Activated CD4-positive, alpha-beta T cell treated with anti-CD3 and anti-CD28 coated beads for 4 hours (primary cell): ENCODE measurements at regions not wholly inside any gene's neighbourhood (a gene's known extent, or its start where the extent isn't known, plus 50 kb on each side); places are given as distances from the start of the nearest gene placed in this dataset.

Experiments used
- DNase-seq, 2 donors: peaks; one replicate each; pipeline ENCODE4 v3.0.0-alpha.2; 2020

- DNase-seq: no peak
These were observed 500.7 kb downstream of the CETN3 start for GRCh38 chr5:89908876-89909275.

DNA sequence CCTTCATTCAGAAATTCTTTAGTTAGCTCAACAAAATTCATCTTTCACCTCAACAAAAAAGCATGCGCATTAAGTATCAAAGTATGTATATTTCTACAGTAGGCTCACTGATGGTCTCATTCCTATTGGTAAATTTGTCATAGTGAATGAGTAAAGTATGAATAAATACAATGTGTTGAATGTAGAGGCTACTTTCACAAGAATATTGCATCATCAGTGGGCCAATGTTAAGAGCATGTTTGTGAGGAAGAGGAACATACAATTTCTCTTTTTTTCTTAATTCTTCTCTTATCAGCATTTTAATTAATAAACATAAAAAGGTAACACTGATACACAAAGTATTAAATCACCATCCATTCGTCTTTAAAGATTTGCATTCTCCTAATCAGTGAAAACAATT, 505.1 kb downstream of the CETN3 start:
- DNase-seq: no peak

- DNase-seq: no peak
These were observed 507.6 kb downstream of the CETN3 start for GRCh38 chr5:89901983-89902382.

GRCh38 chr5:89901346-89901745, 508.2 kb downstream of the CETN3 start:
- no peak for DNase-seq

- DNase-seq: no peak
These were observed 509.2 kb downstream of the CETN3 start for GRCh38 chr5:89900346-89900745.

DNA sequence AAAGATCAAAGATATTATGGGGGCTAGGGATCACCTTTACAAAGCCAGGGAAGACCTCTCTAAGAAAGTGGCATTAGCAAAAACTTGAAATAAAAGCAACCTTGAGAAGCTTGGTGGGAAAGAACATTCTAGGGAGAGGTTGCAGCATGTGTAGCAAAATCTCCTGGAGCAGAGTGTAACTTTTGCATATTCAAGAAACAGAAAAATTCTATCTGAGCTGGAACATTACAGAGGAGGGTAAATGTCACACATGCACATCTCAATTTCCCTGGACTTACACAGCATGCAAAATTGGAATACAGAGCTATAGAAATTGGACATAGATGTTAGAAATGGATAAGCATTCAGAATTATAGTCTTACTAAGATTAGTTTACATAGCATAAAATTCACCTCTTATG, 510.0 kb downstream of the CETN3 start:
- no peak for DNase-seq

DNA sequence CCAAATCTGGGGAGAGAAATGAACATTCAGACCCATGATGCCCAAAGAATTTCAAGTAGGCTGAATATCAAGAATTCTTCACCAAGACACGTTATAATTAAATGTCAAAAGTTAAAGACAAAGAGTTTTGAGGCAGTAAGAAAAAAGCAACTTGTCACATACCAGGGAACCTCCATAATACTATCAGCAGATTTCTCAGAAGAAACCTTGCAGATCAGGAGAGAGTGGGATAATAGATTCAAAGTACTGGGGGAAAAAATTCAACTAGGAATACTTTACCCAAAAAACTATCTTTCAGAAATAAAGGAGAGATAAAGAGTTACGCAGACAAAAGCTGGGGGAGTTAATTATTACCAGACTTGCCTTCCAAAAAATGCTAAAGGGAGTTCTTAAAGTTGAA, 516.0 kb downstream of the CETN3 start:
- no peak for DNase-seq

DNA sequence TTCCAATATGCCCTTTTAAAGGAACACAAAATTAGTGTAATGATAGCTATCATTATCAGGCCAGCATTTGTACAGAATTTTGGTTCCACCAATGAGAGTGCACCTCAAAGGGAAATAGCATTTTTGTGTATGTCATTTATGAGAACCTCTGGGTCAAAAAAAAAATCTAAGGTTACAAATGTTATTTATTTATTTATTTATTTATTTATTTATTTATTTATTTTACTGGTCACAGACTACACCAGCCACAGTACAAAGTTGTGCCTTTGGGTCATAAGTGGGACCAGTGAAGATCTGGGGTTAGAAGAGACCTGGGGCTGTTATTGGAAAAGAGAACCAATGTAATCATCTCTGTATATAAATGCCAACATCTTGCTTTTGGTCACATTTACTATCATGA, 523.9 kb downstream of the CETN3 start:
- no peak for DNase-seq

- no peak for DNase-seq
These were observed 525.6 kb downstream of the CETN3 start for GRCh38 chr5:89883967-89884366.

DNA sequence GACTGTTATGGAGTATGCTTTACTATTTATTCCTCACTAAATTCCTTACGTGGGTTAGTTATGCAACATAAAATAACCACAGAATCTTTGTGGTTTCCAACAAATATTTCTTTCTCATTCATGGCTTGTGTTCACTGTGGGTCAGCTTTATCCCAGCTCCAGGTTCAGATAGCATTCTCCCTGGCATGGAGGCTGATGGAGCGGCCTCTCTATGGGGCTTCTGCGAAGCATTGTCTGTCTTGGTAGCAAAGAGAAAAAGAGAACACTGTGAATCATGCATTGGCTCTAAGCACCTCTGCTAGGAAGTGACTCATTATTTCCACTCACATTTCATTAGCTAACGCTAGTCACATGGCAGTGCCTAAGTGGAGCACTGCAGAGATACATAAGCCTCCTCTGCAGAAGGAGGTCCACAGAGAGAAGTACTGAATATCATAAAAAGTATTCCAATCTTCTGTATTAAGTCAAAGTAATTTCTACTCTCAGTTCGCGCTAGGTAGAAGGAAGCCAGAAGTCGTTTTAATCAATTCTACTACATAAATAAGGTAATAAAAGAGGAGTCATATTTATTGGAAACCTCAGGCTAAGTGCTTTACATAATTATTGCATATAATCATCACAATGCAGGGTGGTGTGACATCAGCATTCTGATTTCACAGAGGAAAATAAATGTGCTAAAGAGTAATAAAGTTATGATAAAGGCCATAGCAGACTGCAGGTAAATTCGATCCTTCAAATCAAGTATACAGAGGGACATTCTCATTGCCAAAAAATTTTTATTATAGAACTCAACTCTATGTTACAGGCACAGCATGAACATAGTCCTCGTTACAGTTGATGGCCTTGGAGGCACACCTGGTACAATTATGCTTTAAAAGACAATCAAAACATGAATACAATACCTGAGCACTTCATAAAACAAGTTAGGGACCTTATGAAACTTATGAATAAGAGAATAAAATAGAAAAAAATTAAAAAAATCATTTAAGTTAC, 531.1 kb downstream of the CETN3 start:
- no peak for DNase-seq

- no peak for DNase-seq
These were observed 537.6 kb downstream of the CETN3 start for GRCh38 chr5:89871906-89872305.

GRCh38 chr5:89869346-89869745, 540.2 kb downstream of the CETN3 start:
- no peak for DNase-seq

DNA sequence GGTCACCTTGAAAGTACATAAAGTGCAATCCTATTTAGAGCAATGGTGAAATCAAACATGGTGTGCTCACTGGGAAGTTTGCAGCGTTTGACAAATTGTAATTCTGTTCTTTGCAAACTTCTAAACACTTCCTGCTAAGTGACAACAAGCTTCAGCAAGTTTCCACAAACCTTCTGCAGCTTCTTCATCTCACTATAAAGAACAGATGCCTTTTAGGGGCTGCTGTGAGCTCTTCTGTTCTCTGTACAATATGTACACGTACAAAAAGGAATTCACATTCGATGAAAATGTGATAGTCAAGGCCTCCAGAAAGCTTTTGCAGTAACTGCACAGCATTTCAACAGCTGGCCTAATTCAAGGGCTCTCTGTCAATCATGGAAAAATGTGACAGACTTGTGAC, 543.1 kb downstream of the CETN3 start:
- DNase-seq: no peak

GRCh38 chr5:89864941-89865340, 544.6 kb downstream of the CETN3 start:
- no peak for DNase-seq

DNA sequence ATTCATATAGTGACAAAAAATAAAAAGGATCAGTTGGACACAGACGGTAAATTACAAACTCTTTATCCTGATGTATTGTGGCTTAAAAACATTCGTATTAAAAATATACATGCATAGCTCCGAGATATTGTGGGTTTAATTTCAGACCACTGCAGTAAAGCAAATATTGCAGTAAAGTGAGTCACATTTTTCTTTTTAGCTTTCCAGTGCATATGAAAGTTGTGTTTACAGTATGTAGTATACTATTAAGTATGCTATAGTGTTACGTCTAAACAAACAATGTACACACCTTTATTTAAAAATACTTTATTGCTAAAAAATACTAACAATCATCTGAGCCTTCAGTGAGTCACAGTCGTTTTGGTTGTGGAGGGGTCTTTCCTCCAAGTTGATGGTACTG, 551.8 kb downstream of the CETN3 start:
- DNase-seq: no peak

- no peak for DNase-seq
These were observed 554.1 kb downstream of the CETN3 start for GRCh38 chr5:89855417-89855816.

DNA sequence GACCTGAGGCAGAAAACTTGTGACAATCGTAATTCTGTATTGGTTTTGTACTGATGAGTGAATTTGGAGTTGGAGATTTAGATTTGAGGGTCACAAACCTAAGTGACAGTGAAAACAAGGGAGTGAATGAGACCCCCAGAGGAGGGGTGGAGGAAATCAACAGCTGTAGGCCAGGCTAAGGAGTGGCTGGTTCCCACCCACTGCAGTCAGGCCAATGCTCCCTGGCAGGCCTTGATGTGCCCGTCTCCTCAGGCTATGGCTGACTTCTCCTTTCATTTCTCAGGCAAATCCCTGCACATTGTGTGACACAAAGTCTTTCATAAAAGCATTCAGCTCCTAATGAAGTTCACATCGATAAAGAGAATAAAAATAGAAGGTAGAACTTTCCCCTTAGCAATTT, 557.6 kb downstream of the CETN3 start:
- DNase-seq: no peak

GRCh38 chr5:89850513-89850865, 559.1 kb downstream of the CETN3 start:
- DNase-seq: no peak

GRCh38 chr5:89849830-89850512, 559.6 kb downstream of the CETN3 start:
- DNase-seq: no peak

GRCh38 chr5:89847743-89848142, 561.8 kb downstream of the CETN3 start:
- no peak for DNase-seq

GRCh38 chr5:89844548-89844947, 565.0 kb downstream of the CETN3 start:
- DNase-seq: no peak

GRCh38 chr5:89842531-89842930, 567.0 kb downstream of the CETN3 start:
- DNase-seq: no peak

DNA sequence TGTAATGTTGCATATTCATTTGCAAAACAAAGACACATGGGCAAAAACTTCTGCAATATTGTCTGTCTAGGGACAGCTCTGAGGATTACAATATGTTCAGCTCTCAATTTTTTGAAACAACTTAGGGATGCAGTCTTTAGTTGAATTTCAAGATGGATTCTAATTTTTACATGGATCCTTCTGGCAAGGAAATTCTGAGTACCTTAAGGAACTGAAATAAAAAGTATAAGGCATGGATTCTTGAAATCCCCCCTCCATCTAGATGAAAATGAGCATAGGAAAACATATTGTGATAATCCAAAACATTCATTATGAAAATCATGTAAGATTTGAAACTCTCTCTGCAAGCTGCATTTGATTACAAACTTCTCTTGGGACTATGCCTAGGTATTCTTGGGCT, 568.6 kb downstream of the CETN3 start:
- DNase-seq: no peak

DNA sequence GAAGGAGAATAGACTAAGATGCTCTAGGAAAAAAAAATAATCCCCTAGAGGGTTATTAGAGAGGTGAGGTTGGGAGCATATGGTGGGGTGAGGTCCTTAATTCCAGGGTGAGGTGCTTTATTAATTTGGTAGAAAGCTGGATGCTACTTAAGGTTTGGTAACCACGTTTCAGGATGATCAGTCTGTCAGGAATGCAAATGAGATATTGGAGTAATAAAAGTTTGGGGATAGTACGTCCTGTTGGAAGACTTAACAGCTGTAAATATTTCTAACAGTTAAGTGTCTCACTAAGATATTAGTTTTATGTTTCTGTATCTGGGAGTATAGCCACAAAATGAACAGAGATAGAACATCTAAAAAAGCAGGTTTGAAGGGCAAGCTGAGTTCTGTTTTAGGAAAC, 578.9 kb downstream of the CETN3 start:
- no peak for DNase-seq
